ENCODE measurements at regions not wholly inside any gene's neighbourhood (a gene's known extent, or its start where the extent isn't known, plus 50 kb on each side); places are given as distances from the start of the nearest gene placed in this dataset.

DNA sequence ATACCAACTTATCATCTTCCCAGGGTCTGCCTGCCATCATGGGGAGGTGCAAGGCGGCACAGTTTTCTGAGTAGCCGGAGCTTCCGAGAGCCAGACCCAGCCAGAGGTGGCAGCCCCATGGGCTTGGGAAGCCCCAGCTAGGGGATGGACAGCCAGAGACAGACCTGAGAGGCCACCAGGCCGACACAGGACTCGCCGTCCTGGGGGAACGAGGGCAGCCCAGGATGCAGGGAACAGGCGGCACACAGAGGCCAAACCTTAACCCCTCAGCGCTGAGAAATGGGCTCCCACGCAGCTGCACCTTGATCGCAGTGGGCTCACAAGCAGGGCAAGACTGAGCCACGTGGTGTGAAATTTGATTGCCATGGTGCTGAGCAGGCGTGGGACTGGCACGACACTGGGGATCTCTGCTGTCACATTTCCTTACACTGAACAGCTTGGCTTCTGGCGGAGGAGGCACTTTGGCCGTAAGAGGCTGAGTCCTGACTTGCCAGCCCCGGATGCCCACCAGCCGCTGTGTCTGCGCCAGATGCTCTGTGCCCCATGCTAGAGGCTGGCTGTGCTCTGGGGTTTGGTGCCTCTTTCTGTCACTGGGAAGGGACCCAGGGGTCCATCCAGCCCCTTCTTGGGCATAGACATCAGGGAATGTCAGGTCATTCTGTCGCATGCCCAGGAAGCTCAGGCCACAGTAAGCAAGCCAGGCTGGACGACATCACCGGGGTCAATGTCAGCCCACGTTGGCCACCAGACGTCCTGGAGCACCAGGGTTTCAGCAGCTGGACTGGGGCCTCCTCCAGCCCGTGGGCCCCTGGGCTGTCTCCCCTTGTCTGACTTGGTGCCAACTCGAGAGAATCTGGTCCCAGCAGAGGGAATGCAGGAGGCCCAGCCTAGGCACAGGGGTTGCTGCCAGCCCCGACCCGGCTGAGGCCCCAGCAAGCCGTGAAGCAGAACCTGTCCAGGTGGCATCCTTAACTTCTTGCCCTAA lies 312.1 kb upstream of the MYT1L start:
- Mint-ChIP-seq H3K27me3 (ENCODE audit: low read depth in 2 of 2) (peaks cover 0 to 3% of the 10 kb centered on the region in 2 donors), H3K4me1 (peaks cover 0 to 9% of the 10 kb centered on the region in 2 donors), H3K27ac (no peak overlapping the region), H3K9me3 (peaks cover 0 to 3% of the 10 kb centered on the region in 2 donors), H3K36me3 (no peaks in the 10 kb centered on the region), H3K4me3 (no peak overlapping the region)
- Histone ChIP-seq H3K4me1 (ENCODE audit: control insufficient read depth, insufficient read depth, low read length) (peaks cover 3% of the 10 kb centered on the region), H3K27me3 (ENCODE audit: control insufficient read depth, insufficient read depth, low read length) (no peaks in the 10 kb centered on the region), H3K36me3 (ENCODE audit: control insufficient read depth, insufficient read depth, low read length) (no peaks in the 10 kb centered on the region), H3K9me3 (ENCODE audit: control insufficient read depth, insufficient read depth, low read length) (no peaks in the 10 kb centered on the region), H3K4me3 (ENCODE audit: low read length) (no peak overlapping the region), H3K27ac (ENCODE audit: low read length) (no peak overlapping the region)
- no peak for ATAC-seq
- 94% methylated on average over 29 of the region's 29 CpGs for WGBS (ENCODE audit: insufficient coverage)
- DNase-seq = no peak
- TF ChIP-seq, protein P1, sequence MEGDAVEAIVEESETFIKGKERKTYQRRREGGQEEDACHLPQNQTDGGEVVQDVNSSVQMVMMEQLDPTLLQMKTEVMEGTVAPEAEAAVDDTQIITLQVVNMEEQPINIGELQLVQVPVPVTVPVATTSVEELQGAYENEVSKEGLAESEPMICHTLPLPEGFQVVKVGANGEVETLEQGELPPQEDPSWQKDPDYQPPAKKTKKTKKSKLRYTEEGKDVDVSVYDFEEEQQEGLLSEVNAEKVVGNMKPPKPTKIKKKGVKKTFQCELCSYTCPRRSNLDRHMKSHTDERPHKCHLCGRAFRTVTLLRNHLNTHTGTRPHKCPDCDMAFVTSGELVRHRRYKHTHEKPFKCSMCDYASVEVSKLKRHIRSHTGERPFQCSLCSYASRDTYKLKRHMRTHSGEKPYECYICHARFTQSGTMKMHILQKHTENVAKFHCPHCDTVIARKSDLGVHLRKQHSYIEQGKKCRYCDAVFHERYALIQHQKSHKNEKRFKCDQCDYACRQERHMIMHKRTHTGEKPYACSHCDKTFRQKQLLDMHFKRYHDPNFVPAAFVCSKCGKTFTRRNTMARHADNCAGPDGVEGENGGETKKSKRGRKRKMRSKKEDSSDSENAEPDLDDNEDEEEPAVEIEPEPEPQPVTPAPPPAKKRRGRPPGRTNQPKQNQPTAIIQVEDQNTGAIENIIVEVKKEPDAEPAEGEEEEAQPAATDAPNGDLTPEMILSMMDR (IDR thresholded peaks at IDR 0.05) = no peak
- intact Hi-C loops (cut with micrococcal nuclease) = no loop called here

DNA sequence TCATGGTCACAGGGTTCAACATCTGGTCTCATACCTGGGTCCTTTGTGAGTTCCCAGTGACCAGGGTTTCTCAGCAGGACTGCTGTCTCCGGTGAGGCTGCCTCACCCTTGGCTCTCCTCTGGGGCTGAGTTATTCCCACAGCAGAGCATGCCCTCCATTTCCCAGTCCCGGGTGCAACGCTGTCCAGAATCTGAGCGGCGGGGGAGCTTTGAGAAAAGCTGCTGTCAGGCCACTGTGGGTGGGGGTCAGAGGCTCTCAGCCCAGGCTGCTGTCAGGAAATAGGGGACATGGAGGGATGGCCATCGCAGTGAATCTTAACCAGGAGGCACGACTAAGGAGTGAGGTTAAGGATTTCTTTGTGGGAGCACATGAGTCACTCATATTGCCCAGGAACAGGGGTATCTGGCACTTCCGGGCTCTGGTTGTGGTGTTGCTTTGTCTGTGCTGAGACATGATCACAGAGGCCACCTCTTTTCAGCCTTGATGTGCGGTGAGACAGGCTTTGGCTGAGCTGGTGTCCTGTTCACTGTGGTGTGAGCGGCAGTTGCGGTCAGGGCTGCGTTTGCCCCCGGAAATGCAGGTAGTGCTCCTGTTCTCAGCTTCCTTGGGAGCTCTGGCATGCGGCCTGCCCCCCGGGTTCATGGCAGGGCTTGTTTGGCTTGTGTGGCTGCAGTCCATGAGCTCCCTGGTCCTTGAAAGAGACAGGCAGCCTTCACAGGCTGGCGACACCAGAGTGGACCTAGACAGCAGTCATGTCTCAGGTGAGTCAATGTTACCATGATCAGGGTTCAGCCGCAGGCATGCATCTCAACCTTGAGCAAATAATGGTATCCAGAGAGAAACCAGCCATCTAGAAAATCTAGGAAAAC lies 310.7 kb upstream of the MYT1L start:
- no peaks in the 10 kb centered on the region for H3K36me3 ChIP-seq (ENCODE audit: control insufficient read depth, insufficient read depth, low read length)
- peaks cover 0 to 4% of the 10 kb centered on the region in 2 donors for H3K27me3 Mint-ChIP-seq (ENCODE audit: low read depth in 2 of 2)
- peaks cover 0 to 3% of the 10 kb centered on the region in 2 donors for H3K9me3 Mint-ChIP-seq
- TF ChIP-seq, protein P1 (IDR thresholded peaks at IDR 0.05) = no peak
- DNase-seq = no peak
- no peak for ATAC-seq
- H3K36me3 Mint-ChIP-seq = no peaks in the 10 kb centered on the region
- H3K4me3 ChIP-seq (ENCODE audit: low read length) = no peak overlapping the region
- H3K27ac Mint-ChIP-seq = no peak overlapping the region
- peaks cover 3% of the 10 kb centered on the region for H3K4me1 ChIP-seq (ENCODE audit: control insufficient read depth, insufficient read depth, low read length)
- H3K4me3 Mint-ChIP-seq = no peak overlapping the region
- H3K27me3 ChIP-seq (ENCODE audit: control insufficient read depth, insufficient read depth, low read length) = no peaks in the 10 kb centered on the region
- WGBS (ENCODE audit: insufficient coverage) = 88% methylated on average over 17 of the region's 17 CpGs
- intact Hi-C loops (cut with micrococcal nuclease) = no loop called here
- no peaks in the 10 kb centered on the region for H3K9me3 ChIP-seq (ENCODE audit: control insufficient read depth, insufficient read depth, low read length)
- H3K27ac ChIP-seq (ENCODE audit: low read length) = no peak overlapping the region
- H3K4me1 Mint-ChIP-seq = peaks cover 0 to 8% of the 10 kb centered on the region in 2 donors

DNA sequence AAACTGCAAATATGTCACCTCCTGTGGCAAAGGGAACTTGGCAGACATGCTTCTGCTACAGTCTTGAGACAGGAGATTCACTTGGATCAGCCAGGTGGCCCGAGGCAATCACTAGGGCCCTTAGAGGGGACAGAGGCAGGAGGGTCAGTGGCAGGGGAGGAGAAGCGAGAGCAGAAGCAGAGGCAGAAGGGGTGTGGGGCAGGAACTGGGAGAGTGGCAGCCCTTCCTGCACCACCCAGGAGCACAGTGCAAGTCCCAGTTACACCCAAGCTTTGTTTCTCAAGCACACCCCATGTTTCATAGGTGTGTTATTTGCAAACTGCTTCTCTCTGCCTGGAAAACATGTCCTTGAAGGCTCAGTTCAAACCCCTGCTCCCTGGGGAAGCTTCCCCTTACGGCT lies 309.7 kb upstream of the MYT1L start:
- Mint-ChIP-seq H3K27me3 (ENCODE audit: low read depth in 2 of 2) (peaks cover 0 to 5% of the 10 kb centered on the region in 2 donors), H3K4me3 (no peak overlapping the region), H3K36me3 (no peaks in the 10 kb centered on the region), H3K4me1 (peaks cover 0 to 5% of the 10 kb centered on the region in 2 donors), H3K27ac (no peak overlapping the region), H3K9me3 (peaks cover 0 to 3% of the 10 kb centered on the region in 2 donors)
- Histone ChIP-seq H3K36me3 (ENCODE audit: control insufficient read depth, insufficient read depth, low read length) (no peaks in the 10 kb centered on the region), H3K27me3 (ENCODE audit: control insufficient read depth, insufficient read depth, low read length) (no peaks in the 10 kb centered on the region), H3K9me3 (ENCODE audit: control insufficient read depth, insufficient read depth, low read length) (no peaks in the 10 kb centered on the region), H3K4me1 (ENCODE audit: control insufficient read depth, insufficient read depth, low read length) (no peaks in the 10 kb centered on the region), H3K4me3 (ENCODE audit: low read length) (no peak overlapping the region), H3K27ac (ENCODE audit: low read length) (no peak overlapping the region)
- intact Hi-C loops (cut with micrococcal nuclease) = no loop called here
- 78% methylated on average over 3 of the region's 3 CpGs for WGBS (ENCODE audit: insufficient coverage)
- DNase-seq = no peak
- no peak for ATAC-seq
- TF ChIP-seq, protein P1 (IDR thresholded peaks at IDR 0.05) = no peak
